ENCODE measurements at regions not wholly inside any gene's neighbourhood (a gene's known extent, or its start where the extent isn't known, plus 50 kb on each side); places are given as distances from the start of the nearest gene placed in this dataset.

DNA sequence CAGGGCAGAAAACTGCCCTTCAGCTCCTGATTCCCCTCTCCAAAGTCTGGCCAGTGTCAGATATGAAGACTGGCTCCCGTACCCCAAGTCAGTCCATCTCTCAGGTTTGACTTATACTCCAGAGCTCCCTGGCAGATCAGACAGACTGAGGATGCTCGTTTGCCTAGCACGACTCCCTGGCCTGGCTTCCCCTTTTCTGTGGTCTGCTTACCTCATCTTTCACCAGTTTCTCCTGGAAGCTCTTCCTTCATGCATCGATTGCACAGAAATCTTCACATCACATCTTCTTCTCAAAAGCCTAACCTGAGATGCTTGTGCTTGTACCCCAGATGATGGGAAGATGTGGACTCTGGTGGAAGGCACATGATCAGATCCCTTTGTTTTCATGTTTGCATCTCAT, 387.9 kb upstream of the POU3F3 start:
- no peak for DNase-seq

DNA sequence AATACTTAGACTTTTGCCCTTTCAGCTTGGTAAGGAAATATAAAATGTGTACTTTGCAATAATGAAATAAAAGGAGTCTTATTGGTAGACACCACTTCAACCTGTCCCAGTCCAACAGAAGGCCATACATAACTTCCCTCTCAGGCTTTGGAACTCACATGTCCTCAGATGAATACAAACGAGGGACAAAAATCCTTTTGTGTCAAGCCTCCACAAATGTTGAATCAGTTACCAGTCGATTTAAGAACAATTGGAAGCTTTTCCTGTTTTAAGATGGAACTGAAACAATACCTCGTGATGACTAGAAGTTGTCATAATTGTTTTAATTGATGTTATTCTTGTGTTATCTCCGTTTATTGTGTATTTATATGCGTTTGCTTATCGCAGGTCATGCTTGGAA, 385.1 kb upstream of the POU3F3 start:
- DNase-seq: no peak

DNA sequence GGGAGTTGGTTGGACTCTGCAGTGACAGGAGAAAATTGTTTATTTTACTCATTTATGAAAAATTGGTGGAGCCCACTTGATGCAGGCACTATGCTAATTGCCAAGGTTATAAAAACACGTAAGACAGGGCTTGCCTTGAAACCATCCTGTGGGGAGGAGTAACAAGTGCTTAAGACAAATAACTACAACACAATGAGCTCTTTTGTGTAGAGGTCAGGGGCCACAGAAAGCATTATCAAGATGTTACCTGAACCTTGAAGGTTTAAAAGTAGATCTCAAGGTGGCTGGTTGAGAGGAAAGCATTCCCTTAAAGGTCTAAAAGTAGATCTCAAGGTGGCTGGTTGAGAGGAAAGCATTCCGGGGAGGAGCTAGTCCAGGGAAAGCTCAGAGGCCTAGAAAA, 381.8 kb upstream of the POU3F3 start:
- no peak for DNase-seq

DNA sequence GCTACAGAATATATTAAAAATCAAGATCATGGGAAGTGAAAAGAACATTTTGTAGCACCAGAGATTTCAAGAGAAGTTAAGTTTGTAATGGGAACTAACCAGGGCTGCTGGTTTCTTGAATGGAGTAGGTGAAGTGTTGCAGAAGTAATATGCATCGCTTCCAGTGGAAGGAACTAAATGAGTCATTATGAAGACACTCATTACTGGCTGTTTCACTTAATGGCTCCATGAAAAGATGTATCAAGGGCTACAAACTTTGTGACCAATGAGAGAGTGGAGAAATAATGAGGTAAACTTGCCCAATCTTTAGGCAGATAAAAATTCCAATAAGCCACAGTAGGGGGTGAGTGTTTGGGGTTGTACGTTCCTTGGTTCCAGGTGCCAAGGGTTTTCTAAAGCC, 380.4 kb upstream of the POU3F3 start:
- no peak for DNase-seq

DNA sequence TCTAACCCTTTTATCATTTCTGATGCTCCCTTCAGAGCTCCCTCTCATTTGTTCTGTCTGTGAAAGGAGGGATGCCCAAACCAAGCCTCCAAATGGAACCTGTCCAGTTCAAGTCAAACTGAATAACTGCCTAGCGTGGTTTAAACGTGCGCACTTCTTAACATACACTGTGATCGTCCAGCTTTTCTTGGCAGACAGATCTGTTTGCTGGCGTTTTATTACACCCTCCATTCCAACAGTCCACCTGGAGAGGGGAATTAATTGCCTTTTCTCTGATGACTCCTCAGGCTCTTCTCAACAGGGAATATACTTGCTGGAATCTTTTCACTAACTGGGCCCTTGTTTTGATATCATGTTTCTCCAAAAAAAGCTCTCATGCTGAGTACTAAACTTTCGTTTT, 379.2 kb upstream of the POU3F3 start:
- DNase-seq: no peak

DNA sequence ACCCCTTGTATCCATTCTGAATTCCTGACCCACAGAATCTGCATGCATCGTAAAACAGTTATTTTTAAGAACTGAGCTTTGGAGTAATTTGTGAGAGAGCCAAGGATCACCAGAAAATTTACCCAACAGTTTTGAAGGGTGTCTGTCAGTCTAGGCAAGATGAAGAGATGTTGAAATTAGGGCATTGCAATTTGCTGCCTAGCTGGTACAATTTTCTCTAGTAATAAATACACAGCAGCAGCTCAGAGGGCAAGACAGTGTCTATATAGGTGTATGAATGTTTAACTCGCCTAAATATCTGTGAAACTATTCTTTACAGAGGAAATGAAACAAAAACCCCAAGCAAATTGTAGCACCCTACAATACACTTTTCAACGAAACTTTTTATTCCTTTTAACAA, 377.8 kb upstream of the POU3F3 start:
- DNase-seq: no peak

DNA sequence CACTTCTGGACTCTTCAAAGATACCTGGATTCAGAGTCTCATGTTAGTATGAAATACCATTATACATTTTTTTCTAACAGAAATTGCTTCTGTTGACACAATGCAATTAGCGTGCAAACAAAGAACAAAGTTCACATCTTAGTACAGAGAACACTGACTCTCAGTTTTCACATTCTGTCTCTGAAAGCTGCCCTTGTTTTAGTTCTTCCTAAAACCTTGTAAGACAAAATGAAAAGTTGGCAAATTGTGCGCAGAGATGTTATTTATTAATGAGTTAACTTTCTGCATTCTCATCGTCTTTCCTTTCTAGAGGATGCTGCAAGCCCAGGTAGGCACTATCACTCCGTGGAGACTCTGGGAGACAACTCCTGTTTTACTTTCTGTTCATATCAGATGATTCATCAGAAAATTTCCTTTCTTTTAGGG, 377.3 kb upstream of the POU3F3 start:
- DNase-seq: no peak

DNA sequence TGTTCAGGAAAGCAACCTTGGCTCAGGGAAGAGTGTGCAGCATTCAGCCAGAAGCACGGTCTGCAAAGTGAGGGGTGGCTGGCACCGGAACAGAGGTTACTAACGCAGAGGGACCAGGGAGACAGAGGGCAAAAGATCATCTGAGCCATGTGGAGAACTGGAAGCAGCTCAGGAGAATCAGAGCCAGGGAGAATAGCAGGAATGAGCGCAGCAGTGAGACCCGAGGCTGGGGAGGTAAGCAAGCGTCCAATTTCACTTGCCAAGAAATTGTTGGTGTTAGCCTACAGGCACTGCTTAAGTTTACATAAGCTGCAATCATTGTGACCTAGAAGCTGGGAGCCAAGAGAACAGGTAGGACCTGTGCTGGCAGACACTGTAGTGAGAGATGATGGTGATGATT, 372.6 kb upstream of the POU3F3 start:
- no peak for DNase-seq

DNA sequence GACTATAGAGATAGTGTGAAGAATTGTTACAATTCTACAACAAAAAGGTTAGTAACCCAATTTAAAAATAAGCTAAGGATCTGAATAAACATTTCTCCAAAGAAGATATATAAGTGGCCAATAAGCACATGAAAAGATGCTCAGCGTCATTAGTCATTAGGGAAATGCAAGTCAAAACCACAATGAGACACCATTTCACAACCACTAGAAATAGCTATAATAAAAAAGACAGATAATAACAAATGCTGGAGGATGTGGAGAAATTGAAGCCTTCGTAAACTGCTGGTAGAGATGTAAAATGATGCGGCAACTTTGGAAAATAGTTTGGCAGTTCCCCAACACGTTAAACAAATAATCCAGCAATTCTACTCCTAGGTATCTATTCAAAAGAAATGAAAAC, 366.5 kb upstream of the POU3F3 start:
- no peak for DNase-seq

DNA sequence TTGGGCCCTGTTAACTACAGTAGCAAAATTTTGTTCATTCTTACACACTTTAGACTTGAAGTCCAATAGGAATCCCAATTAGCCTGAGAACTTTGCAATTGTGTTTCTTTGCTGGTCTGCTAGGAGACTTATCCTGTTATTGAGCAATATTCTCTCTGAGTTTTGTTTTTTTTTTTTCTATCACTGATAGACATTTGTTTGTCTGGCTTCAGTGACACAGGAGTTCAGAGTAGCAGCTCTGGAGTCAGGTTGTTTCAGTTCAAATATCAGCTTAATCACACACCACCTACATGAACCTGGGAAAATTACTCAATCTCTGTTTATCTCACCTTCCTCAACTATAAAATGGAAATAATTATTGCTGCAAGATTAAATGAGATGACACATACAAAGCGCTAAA, 360.2 kb upstream of the POU3F3 start:
- DNase-seq: no peak

DNA sequence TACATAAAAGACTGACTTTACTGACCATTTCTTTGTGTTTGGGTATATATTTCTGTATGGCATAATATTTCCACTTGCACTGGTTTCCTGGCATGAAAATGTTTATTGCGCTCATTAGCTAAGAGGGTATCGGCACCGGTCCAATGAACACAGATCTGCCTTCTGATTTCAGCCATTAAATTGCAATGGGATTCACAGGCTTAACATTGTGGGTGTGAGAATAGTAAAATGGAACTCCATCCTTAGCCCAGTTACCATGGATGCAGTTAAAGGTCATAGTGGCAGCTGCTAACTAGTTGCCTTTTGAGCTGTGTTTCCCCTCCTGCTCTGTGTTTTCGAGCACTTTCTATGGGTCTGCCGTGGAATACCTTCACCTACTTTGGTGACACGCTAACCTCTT, 352.6 kb upstream of the POU3F3 start:
- DNase-seq: no peak

DNA sequence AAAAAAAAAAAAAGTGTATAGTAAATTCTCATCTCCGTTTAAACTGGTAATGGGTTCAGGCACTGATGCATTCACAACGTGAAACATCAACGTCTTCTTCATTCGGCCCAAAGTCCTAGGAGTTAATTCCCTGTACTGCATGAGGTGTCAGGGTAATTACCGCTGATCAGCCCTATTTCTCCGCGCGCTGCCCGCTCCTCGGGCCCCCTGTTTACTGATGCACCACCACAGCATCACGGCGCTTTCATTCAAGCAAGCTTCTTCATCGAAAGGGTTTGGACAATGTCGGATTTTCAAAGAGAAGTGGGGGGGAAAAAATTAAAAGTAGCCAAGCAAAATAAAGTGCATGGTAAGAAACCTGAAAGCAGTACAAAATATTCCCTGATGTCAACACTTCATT, 352.0 kb upstream of the POU3F3 start:
- no peak for DNase-seq

DNA sequence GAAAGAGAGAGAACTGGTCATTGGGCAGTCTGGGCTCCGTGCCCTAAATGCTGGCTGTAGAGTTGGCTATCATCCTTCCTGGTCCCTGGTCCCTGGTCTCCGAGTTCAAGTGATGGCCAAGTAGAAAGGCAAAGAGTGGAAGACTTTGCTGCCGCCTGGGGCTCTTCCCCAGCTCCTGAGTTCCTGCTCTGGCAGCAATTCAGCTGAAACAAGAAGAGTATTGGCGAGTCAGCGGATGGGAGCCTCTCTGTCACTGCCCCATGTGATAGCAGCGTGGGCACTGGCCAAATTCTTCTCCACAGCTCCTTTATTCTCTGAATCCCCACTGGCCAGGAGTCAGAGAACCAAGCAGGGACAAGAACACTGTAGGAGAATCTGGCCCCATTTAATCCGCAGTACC, 351.0 kb upstream of the POU3F3 start:
- no peak for DNase-seq

DNA sequence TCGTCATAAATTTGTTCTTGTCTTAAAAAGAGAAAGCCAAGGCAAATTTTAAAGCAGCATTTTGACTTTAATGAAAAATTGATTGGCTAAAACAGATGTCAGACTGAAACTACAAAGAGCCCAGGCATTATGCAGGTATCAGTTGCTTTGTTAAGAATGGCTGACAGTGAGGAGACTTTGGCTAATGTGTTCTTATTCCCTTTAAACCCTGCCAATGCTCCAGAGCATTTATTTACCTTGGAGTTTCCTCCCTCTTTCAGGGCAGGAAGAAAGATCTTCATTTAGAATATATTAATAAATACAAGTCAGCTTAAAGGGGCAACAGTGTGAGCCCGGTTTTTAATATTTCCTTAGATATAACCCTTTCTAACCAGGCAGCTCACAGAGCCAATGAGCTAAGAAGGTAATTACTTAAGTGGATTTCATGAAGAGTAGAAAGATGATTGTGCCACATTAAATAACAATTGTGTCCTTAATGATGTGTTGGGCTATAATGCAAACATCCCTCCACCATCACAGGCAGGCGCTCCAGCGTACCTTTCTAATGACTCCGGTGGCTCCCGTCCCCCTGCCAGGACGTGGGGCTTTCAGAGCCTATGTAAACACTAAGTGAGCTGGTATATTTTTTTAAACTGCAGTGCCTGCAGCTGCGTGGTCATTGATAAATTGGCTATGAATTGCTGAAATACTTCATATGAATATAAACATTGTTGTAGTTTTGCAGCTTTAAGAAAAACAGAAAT, 349.4 kb upstream of the POU3F3 start:
- DNase-seq: no peak

DNA sequence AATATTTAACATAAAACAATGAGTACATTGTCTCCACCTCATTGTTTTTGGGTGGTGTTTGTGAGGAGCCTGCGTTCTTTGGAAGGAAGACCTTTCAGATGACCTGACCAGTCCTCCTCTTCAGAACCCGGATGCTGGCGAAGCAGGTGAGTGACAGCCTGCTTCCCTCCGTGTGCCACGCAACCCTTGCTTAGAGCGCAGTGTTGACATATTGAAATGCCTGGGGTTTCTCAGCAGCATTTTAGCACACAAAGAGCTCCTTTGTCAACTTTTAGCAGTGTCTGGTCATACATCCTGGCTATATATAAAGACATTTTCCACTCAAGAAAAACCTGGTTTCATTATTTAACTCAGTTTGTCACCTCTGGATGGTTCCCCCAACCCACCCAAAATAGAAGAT, 335.7 kb upstream of the POU3F3 start:
- DNase-seq: no peak

DNA sequence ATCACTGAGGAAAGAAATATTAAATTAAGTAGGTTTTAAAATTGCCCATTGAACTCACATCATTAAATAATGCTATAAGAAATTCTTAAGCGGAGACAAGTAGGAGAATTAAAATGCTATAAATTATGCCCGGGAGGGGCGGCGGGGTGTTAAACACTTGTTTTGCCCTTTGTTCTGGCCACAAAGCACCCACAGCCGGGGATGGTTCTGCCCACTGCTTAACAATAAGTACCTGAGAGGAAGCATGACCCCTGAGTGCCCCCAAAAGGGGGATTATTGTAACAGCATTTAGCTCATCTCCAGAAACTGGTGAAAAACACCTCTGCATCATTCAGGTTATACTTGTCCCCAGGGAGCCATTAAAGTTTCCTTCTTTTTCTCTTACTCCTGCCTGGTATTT, 332.7 kb upstream of the POU3F3 start:
- no peak for DNase-seq

DNA sequence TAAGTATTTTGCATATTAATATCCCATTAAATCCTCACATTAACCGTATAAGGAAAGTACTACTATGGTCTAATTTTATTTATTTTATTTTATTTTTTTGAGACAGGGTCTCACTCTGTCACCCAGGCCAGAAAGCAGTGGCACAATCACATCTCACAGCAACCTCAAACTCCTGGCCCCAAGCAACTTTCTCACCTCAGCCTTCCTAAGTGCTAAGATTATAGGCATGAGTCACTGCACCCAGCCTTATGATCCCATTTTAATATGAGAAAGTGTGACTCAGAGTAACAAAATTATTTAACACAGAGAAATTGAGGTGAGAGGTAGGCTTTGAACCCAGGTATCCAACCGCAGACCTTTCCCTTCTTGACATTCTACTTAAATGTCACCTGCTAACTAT, 330.0 kb upstream of the POU3F3 start:
- DNase-seq: peak; percentile 21

DNA sequence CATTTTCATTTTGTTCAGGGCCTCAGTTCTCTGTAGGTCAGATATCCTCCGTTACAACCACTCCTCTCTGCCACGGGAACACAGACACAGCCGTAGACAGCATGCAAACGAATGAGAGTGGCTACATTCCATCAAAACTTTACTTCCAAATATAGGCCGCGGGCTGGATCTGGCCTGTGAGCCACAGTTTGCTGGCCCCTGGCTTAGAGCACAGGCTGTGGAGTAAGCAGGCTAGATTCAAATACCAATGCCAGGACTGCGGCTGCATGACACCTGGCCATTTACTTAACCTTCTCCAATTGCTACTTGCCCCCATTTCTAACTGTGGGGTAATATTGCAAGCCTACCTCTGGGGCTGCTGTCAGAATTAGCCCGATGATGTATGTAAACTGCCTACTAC, 325.8 kb upstream of the POU3F3 start:
- no peak for DNase-seq

DNA sequence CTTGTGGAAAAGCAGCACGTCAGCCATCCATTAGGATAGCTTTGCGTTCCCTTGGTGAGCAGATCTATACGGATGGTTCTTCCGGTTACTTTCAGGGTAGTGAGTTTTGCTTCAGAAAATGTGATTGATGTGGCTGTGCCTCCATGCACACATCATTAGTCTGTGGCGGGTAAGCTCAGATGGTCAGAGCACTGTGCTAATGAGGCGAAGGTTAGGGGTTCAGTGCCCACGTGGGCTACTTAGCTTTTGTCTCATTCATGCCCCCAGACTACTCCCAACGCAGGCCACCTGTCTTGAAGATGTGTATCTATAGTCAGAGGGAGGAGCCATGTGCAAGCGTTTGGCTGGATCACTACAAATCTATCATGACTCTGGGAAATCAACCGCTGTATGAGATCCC, 322.8 kb upstream of the POU3F3 start:
- no peak for DNase-seq

DNA sequence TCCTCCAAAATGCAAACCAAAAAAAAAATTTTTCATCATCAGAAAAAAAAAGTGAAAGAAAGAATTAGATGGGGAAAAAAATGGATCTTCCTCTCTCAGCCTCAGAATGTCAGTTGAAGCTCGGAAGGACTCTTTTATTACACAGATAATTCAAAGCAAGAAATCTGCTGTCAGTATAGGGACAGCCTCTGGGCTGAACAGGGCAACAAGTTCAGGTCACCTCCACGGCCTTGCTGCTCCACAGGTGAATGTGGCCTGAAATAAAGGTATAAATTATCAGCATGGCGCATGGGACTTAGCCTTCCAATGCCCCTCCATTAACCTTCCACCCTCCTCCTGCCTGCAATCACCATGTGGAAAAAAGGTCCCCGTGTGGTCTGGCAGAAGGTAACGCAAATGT, 316.8 kb upstream of the POU3F3 start:
- no peak for DNase-seq

DNA sequence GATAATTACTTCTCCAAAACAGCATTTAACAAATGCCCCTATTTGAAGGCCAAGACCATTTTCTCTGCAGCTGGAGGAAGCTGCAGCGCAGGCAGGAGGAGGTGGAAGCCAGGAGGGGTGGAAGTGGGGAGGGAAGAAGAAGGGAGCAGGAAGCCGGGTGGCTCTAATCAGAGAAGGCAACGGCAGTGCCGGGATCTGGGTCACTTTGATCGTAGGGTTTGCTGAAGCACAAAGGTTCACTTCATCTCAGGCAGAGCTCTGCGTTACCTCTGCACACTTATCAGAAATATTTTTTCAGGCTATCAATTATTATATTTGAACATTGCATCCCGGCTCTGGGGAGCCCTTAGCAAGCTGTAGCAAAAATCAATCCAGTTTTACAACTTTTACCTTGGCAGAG, 315.8 kb upstream of the POU3F3 start:
- DNase-seq: no peak

DNA sequence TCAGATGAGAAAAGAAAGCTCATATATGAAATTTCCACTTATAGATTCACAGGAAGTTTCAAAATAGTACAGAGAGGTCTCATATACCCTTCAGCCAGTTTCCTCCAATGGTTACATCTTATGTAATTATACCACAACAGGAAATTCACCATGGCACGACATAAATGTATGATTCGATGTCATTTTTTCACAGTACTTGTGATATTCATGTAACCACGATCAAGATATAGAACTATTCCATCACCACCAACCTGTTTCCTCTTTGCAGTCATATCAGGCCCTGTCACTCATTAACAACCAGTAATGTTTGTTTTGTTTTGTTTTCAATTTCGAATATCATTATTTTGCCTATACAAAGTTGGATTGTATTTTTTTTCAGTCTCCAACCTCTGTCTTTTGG, 314.3 kb upstream of the POU3F3 start:
- DNase-seq: no peak

DNA sequence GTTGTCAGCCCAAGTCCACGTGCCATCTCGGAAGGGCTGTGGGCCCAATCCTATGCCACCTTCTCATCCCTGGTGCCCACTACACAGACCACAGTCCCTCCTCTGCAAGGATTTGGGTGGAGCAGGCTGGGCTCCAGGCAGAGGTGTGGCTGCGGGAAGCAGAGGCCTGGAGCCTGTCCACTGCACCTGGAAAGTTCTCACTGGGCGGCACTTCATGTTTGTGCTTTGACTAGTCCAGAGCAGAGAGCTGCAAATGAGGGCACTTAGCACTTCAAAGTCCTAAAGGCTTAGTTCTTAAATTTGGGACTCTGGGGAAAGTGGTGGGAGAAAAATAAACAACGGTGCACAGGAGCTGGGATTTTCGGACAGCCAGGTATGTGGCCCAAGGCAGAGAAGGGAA, 308.9 kb upstream of the POU3F3 start:
- DNase-seq: no peak

DNA sequence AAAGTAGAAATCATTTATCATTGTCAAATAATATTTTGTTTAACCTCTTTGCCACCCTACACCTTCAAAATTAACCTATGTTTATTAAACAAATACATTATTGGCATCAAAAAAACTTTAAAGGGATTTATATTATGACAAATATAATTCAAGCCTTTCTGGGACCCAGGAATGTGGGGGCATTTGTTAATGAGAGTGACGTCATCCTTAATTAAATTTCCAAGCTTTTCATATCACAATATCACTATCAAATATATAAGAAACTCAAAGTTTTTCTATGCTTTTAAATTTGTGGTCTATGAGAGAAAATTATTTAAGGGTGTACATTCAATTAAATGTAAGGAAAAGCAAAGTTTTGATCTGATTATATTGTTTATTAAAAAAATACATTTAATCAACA, 307.4 kb upstream of the POU3F3 start:
- no peak for DNase-seq

DNA sequence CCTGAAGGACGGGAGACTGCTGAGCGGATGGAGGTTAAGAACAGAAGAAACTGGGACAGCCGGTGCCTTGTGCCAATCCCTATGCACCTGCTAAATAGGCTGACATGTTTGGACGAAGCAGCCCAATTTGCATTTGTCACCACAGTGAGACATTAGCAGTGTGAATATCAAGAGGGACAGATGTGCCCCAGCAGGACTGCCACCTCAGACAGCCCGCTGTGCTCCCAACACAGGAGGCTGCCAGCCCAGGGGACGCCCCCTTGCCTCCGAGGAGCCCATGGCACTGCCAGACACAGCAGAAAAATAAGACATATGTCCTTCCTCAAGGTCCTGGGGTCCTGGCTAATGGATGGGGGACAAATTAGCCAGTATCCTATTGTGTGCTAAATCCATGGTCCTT, 306.7 kb upstream of the POU3F3 start:
- DNase-seq: no peak

DNA sequence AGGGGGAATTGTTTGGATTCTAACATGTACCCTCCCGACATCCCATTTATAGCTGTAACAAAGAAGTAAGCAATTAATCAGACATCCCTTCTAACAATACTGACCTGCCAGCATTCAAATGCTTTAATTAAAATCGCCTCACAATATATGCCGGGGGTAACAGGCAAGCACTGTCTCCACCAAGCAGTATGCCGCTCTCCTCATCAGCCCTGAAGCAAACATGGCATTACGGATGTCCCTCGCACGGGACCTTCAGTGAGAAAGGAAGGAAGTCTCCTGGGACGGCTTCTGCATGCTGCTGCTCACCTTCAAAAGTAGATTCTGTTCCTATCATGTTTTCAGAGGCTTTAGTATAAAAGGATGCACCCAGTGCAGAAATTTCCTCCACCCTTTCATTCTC, 292.7 kb upstream of the POU3F3 start:
- no peak for DNase-seq

Measured in NK-92 treated with Interleukin-12 subunit alpha and Interleukin-12 subunit beta, amount 100 ng/mL, for 24 hours (cell line).